GM12892 (cell line): ENCODE measurements at regions not wholly inside any gene's neighbourhood (a gene's known extent, or its start where the extent isn't known, plus 50 kb on each side); places are given as distances from the start of the nearest gene placed in this dataset.

Source experiments
- POLR2A ChIP-seq: IDR thresholded peaks from 2 replicates; pipeline ENCODE4 v1.6.1; 2011; ENCODE audit warnings: low read depth, low read length, control low read depth
- POLR2AphosphoS5 ChIP-seq: IDR thresholded peaks from 2 replicates; pipeline ENCODE4 v1.6.1; 2011; ENCODE audit warnings: low read depth, low read length, control low read depth

GRCh38 chr11:70888061-70888460 is 364.3 kb downstream of the SHANK2 start:
- TF ChIP-seq POLR2AphosphoS5 = no peak
- TF ChIP-seq POLR2A = no peak
